Astrocyte (in vitro differentiated cells and primary cell): ENCODE measurements at regions not wholly inside any gene's neighbourhood (a gene's known extent, or its start where the extent isn't known, plus 50 kb on each side); places are given as distances from the start of the nearest gene placed in this dataset.

Experiments
- EZH2 ChIP-seq: IDR thresholded peaks from 2 replicates; pipeline ENCODE4 v1.6.1; 2012; ENCODE audit warnings: mild to moderate bottlenecking, low read length, inconsistent platforms; ENCODE audit not compliant: insufficient read depth
- TF ChIP-seq, protein P1 (sequence below): IDR thresholded peaks from 2 replicates; pipeline ENCODE4 v1.5.1; 2011; ENCODE audit warnings: low read depth, mild to moderate bottlenecking, inconsistent platforms, low read length, moderate library complexity; ENCODE audit not compliant: insufficient read depth

DNA sequence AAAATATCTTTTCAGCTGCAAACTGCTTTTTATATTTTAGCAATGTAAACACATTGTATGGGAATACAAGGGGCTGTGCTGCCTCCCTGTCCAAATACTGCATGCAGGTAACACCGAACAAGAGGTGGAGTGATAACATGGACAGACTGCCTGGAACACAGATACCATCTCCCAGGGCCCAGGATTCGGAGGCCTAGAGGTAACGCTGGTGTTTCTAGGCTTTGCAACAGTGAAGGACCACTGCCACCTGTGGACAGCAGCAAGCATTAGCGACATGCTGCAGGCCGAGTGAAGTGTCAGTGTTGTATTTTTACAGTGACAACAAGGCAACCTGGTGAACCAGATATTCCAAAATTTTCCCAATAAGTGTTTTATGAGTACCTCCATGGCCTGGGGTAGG is 379.1 kb downstream of the DMRT2 start:
- TF ChIP-seq, protein P1, sequence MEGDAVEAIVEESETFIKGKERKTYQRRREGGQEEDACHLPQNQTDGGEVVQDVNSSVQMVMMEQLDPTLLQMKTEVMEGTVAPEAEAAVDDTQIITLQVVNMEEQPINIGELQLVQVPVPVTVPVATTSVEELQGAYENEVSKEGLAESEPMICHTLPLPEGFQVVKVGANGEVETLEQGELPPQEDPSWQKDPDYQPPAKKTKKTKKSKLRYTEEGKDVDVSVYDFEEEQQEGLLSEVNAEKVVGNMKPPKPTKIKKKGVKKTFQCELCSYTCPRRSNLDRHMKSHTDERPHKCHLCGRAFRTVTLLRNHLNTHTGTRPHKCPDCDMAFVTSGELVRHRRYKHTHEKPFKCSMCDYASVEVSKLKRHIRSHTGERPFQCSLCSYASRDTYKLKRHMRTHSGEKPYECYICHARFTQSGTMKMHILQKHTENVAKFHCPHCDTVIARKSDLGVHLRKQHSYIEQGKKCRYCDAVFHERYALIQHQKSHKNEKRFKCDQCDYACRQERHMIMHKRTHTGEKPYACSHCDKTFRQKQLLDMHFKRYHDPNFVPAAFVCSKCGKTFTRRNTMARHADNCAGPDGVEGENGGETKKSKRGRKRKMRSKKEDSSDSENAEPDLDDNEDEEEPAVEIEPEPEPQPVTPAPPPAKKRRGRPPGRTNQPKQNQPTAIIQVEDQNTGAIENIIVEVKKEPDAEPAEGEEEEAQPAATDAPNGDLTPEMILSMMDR: no peak
- TF ChIP-seq EZH2: no peak
